ENCODE measurements at regions not wholly inside any gene's neighbourhood (a gene's known extent, or its start where the extent isn't known, plus 50 kb on each side); places are given as distances from the start of the nearest gene placed in this dataset.

DNA sequence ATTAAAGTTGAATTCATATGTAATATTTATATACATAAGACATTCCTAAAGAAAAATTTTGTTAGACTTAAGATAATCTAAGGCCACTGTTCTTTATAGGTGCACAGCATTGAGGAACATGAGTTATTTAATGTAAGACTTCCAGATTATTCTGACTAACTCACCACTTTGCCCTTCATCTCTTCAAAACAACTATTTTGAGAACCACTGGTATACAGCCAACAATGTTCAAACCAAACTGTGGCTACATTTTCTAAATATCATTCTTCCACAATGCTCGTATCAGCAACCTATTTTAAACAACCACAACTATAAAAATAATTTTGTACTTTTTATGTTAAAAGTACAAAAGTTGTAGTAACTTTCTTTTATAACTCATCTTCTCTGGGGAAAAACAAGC, 199.8 kb upstream of the ALCAM start:
- no peak overlapping the region for H3K9ac ChIP-seq (ENCODE audit: low read length in 3 of 3)
- TF ChIP-seq, protein P1, sequence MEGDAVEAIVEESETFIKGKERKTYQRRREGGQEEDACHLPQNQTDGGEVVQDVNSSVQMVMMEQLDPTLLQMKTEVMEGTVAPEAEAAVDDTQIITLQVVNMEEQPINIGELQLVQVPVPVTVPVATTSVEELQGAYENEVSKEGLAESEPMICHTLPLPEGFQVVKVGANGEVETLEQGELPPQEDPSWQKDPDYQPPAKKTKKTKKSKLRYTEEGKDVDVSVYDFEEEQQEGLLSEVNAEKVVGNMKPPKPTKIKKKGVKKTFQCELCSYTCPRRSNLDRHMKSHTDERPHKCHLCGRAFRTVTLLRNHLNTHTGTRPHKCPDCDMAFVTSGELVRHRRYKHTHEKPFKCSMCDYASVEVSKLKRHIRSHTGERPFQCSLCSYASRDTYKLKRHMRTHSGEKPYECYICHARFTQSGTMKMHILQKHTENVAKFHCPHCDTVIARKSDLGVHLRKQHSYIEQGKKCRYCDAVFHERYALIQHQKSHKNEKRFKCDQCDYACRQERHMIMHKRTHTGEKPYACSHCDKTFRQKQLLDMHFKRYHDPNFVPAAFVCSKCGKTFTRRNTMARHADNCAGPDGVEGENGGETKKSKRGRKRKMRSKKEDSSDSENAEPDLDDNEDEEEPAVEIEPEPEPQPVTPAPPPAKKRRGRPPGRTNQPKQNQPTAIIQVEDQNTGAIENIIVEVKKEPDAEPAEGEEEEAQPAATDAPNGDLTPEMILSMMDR (IDR thresholded peaks at IDR 0.05; ENCODE audit: borderline replicate concordance, extremely low read depth, insufficient read depth) = no peak
- no peaks in the 10 kb centered on the region for H3K27me3 ChIP-seq (ENCODE audit: control insufficient read depth, insufficient read depth, low read length)
- no peaks in the 10 kb centered on the region for H3K9me3 ChIP-seq (ENCODE audit: control insufficient read depth in 2 of 3, insufficient read depth in 1 of 3, low read length in 3 of 3)
- intact Hi-C loops (cut with DNase I) = no loop called here
- no peak overlapping the region for H3K4me3 ChIP-seq (ENCODE audit: low read length in 3 of 3)
- H3K4me1 ChIP-seq (ENCODE audit: control insufficient read depth in 2 of 3, insufficient read depth in 2 of 3, low read depth in 1 of 3, low read length in 3 of 3) = no peaks in the 10 kb centered on the region
- H3K36me3 ChIP-seq (ENCODE audit: control insufficient read depth in 2 of 3, insufficient read depth in 3 of 3, low read length in 3 of 3) = no peaks in the 10 kb centered on the region
- no peak for DNase-seq
- no peak for FAIRE-seq
- H3K27ac ChIP-seq (ENCODE audit: low read depth in 2 of 2, low read length in 2 of 2) = no peak overlapping the region

DNA sequence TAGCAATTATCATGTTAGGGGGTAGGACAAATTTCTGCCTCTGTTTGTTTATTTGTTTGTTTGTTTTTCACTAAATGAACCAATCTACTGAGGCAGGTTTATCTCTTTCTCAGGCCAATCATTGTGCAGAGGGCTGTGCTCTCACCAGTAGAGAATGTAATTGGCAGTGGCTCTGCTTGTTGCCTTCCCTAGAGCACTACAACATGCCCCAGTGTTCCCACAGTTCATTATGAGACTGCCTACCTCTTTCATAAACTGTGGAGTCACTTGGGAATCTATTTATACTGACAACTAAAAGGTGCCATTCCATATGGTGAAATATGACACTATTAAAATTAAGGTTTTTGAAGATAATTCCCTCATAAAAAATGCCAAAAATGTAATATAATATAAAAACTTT, 196.3 kb upstream of the ALCAM start:
- no peaks in the 10 kb centered on the region for H3K9me3 ChIP-seq (ENCODE audit: control insufficient read depth in 2 of 3, insufficient read depth in 1 of 3, low read length in 3 of 3)
- H3K27ac ChIP-seq (ENCODE audit: low read depth in 2 of 2, low read length in 2 of 2) = no peak overlapping the region
- FAIRE-seq (no peak), DNase-seq (no peak)
- H3K9ac ChIP-seq (ENCODE audit: low read length in 3 of 3) = no peak overlapping the region
- no peak overlapping the region for H3K4me3 ChIP-seq (ENCODE audit: low read length in 3 of 3)
- TF ChIP-seq, protein P1 (IDR thresholded peaks at IDR 0.05; ENCODE audit: borderline replicate concordance, extremely low read depth, insufficient read depth) = no peak
- peaks cover 0 to 5% (median 0%) of the 10 kb centered on the region in 3 donors for H3K4me1 ChIP-seq (ENCODE audit: control insufficient read depth in 2 of 3, insufficient read depth in 2 of 3, low read depth in 1 of 3, low read length in 3 of 3)
- no peaks in the 10 kb centered on the region for H3K36me3 ChIP-seq (ENCODE audit: control insufficient read depth in 2 of 3, insufficient read depth in 3 of 3, low read length in 3 of 3)
- intact Hi-C loops (cut with DNase I) = no loop called here
- H3K27me3 ChIP-seq (ENCODE audit: control insufficient read depth, insufficient read depth, low read length) = no peaks in the 10 kb centered on the region

GRCh38 chr3:105174017-105174615, 192.6 kb upstream of the ALCAM start:
- Histone ChIP-seq H3K9ac (ENCODE audit: low read length in 3 of 3) (no peak overlapping the region), H3K27ac (ENCODE audit: low read depth in 2 of 2, low read length in 2 of 2) (no peak overlapping the region), H3K9me3 (ENCODE audit: control insufficient read depth in 2 of 3, insufficient read depth in 1 of 3, low read length in 3 of 3) (no peaks in the 10 kb centered on the region), H3K36me3 (ENCODE audit: control insufficient read depth in 2 of 3, insufficient read depth in 3 of 3, low read length in 3 of 3) (no peaks in the 10 kb centered on the region), H3K4me3 (ENCODE audit: low read length in 3 of 3) (no peak overlapping the region), H3K27me3 (ENCODE audit: control insufficient read depth, insufficient read depth, low read length) (no peaks in the 10 kb centered on the region), H3K4me1 (ENCODE audit: control insufficient read depth in 2 of 3, insufficient read depth in 2 of 3, low read depth in 1 of 3, low read length in 3 of 3) (peaks cover 0 to 5% (median 0%) of the 10 kb centered on the region in 3 donors)
- intact Hi-C loops (cut with DNase I) = no loop called here
- DNase-seq (peak in 1 of 5 donors; percentile 9), FAIRE-seq (no peak)
- TF ChIP-seq, protein P1 (IDR thresholded peaks at IDR 0.05; ENCODE audit: borderline replicate concordance, extremely low read depth, insufficient read depth) = no peak

GRCh38 chr3:105177576-105177975, 189.1 kb upstream of the ALCAM start:
- Histone ChIP-seq H3K4me3 (ENCODE audit: low read length in 3 of 3) (no peak overlapping the region), H3K9me3 (ENCODE audit: control insufficient read depth in 2 of 3, insufficient read depth in 1 of 3, low read length in 3 of 3) (no peaks in the 10 kb centered on the region), H3K36me3 (ENCODE audit: control insufficient read depth in 2 of 3, insufficient read depth in 3 of 3, low read length in 3 of 3) (no peaks in the 10 kb centered on the region), H3K27me3 (ENCODE audit: control insufficient read depth, insufficient read depth, low read length) (no peaks in the 10 kb centered on the region), H3K9ac (ENCODE audit: low read length in 3 of 3) (no peak overlapping the region), H3K27ac (ENCODE audit: low read depth in 2 of 2, low read length in 2 of 2) (no peak overlapping the region), H3K4me1 (ENCODE audit: control insufficient read depth in 2 of 3, insufficient read depth in 2 of 3, low read depth in 1 of 3, low read length in 3 of 3) (peaks cover 0 to 5% (median 0%) of the 10 kb centered on the region in 3 donors)
- TF ChIP-seq, protein P1 (IDR thresholded peaks at IDR 0.05; ENCODE audit: borderline replicate concordance, extremely low read depth, insufficient read depth) = no peak
- DNase-seq (no peak), FAIRE-seq (no peak)
- intact Hi-C loops (cut with DNase I) = no loop called here
